Lower lobe of right lung (tissue), 2 donors: ENCODE measurements at regions not wholly inside any gene's neighbourhood (a gene's known extent, or its start where the extent isn't known, plus 50 kb on each side); places are given as distances from the start of the nearest gene placed in this dataset.

ENCODE experiments used
- ATAC-seq, 2 donors: fragments of 200-7000 bp; cut with Tn5 transposase; one replicate each; pipeline ENCODE4 v1.9.1; 2020 to 2022; ENCODE audit warnings: mild to moderate bottlenecking in 2 of 2, moderate library complexity in 2 of 2
- DNase-seq: peaks from one replicate; pipeline ENCODE4 v3.0.0-alpha.2; 2020
- H3K27ac ChIP-seq: fragments of 200-600 bp; one replicate; pipeline ENCODE4 v1.8.0; 2022
- H3K27me3 ChIP-seq: fragments of 200-600 bp; one replicate; pipeline ENCODE4 v1.8.0; 2022; ENCODE audit warnings: low read depth
- H3K36me3 ChIP-seq: fragments of 200-600 bp; one replicate; pipeline ENCODE4 v1.8.0; 2022; ENCODE audit warnings: mild to moderate bottlenecking
- H3K4me1 ChIP-seq: fragments of 200-600 bp; one replicate; pipeline ENCODE4 v1.8.0; 2022
- H3K4me3 ChIP-seq: fragments of 200-600 bp; one replicate; pipeline ENCODE4 v1.8.0; 2022; ENCODE audit warnings: mild to moderate bottlenecking
- H3K9me3 ChIP-seq: fragments of 200-600 bp; one replicate; pipeline ENCODE4 v1.8.0; 2022
- CTCF ChIP-seq: fragments of 200-600 bp; IDR thresholded peaks from one replicate; pipeline ENCODE4 v1.8.0; 2022; ENCODE audit warnings: antibody characterized with exemption, mild to moderate bottlenecking
- intact Hi-C: fragments of 100-400 bp; cut with DNase I; formaldehyde crosslinking; loops from one replicate; pipeline ENCODE4 v1.11.0; 2022
- donor health status: DM: no; HTN: yes; CAD: no; lungs with severe emphysema.

GRCh38 chr18:46243095-46243494 lies 138.9 kb downstream of the HAUS1 start:
- no peak for ATAC-seq
- Histone ChIP-seq H3K27me3 (no peaks in the 10 kb centered on the region), H3K27ac (no peak overlapping the region), H3K9me3 (no peaks in the 10 kb centered on the region), H3K4me1 (no peaks in the 10 kb centered on the region), H3K36me3 (no peaks in the 10 kb centered on the region), H3K4me3 (no peak overlapping the region)
- no peak for DNase-seq
- no peak for TF ChIP-seq CTCF
- intact Hi-C loops, result no loop called here

- Histone ChIP-seq H3K27me3 (no peaks in the 10 kb centered on the region), H3K27ac (no peak overlapping the region), H3K36me3 (no peaks in the 10 kb centered on the region), H3K9me3 (no peaks in the 10 kb centered on the region), H3K4me3 (no peak overlapping the region), H3K4me1 (no peaks in the 10 kb centered on the region)
- no peak for ATAC-seq
- intact Hi-C loops, result no loop called here
- DNase-seq, result no peak
- TF ChIP-seq CTCF, result no peak
Observed at GRCh38 chr18:46243673-46244072, 139.5 kb downstream of the HAUS1 start.

GRCh38 chr18:46246101-46246500 lies 141.9 kb downstream of the HAUS1 start:
- intact Hi-C loops, result no loop called here
- no peak overlapping the region for H3K4me3 ChIP-seq
- no peak overlapping the region for H3K27ac ChIP-seq
- DNase-seq, result no peak
- H3K9me3 ChIP-seq, result no peaks in the 10 kb centered on the region
- no peak for TF ChIP-seq CTCF
- H3K36me3 ChIP-seq, result no peaks in the 10 kb centered on the region
- no peak for ATAC-seq
- peaks cover 18% of the 10 kb centered on the region for H3K4me1 ChIP-seq
- no peaks in the 10 kb centered on the region for H3K27me3 ChIP-seq

- intact Hi-C loops, result no loop called here
Observed at GRCh38 chr18:46247942-46248341, 143.8 kb downstream of the HAUS1 start.

GRCh38 chr18:46250084-46250811 lies 146.1 kb downstream of the HAUS1 start:
- intact Hi-C loops, result no loop called here
- peak; percentile 92 to 94 for ATAC-seq
- Histone ChIP-seq H3K36me3 (peaks cover 11% of the 10 kb centered on the region), H3K27me3 (no peaks in the 10 kb centered on the region), H3K4me1 (peaks cover 19% of the 10 kb centered on the region), H3K9me3 (no peaks in the 10 kb centered on the region), H3K27ac (peak overlapping the region; percentile 69), H3K4me3 (no peak overlapping the region)
- no peak for TF ChIP-seq CTCF
- DNase-seq, result no peak

More at GRCh38 chr18:46247942-46248341, 143.8 kb downstream of the HAUS1 start:
- H3K27me3 ChIP-seq, result no peaks in the 10 kb centered on the region
- no peaks in the 10 kb centered on the region for H3K36me3 ChIP-seq
- no peaks in the 10 kb centered on the region for H3K9me3 ChIP-seq
- no peak for DNase-seq
- H3K4me3 ChIP-seq, result no peak overlapping the region
- ATAC-seq, result no peak
- H3K4me1 ChIP-seq, result peaks cover 19% of the 10 kb centered on the region
- TF ChIP-seq CTCF, result no peak
- no peak overlapping the region for H3K27ac ChIP-seq
